ENCODE measurements at regions not wholly inside any gene's neighbourhood (a gene's known extent, or its start where the extent isn't known, plus 50 kb on each side); places are given as distances from the start of the nearest gene placed in this dataset.

DNA sequence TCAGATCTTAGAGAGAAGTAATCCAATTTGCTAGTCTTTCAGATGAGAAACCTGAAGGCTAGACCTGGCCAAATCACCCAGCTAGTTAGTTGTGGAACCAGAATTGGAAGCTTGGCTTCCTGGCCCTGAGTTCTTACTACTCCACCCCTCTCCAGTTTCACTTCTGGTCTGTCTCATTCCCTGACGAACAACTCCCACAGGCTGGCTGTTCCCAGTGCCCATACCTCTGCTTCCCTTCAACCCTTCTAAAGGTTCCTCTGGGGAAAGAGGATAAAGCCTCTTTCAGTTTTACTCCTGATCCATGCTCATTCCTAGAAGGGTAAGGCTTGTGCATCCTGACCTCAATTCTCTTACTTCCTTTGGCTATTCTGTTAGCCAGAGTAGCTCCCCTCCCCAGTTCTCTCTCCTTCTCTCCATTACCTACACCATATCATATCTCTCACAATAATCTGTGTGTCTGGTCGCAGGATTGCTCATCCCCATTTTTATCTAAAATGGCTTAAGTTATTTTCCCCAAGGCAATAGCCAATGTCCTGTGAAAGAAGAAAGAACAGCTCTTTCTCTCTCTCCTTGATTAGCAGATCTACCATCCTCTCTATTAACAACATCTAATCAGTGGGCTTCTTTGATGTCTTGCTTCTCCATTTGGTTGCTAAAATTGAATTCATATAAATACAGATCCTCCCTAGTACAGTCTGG is 155.0 kb upstream of the MAOA start:
- no peak for TF ChIP-seq TAF1 (IDR thresholded peaks at IDR 0.05; ENCODE audit: borderline replicate concordance, insufficient read depth, low read length)
- TF ChIP-seq FOXP2 (optimal IDR thresholded peaks at IDR 0.05; ENCODE audit: borderline replicate concordance, extremely low read depth, extremely low read length, insufficient read depth): no peak
- TF ChIP-seq, protein P1, sequence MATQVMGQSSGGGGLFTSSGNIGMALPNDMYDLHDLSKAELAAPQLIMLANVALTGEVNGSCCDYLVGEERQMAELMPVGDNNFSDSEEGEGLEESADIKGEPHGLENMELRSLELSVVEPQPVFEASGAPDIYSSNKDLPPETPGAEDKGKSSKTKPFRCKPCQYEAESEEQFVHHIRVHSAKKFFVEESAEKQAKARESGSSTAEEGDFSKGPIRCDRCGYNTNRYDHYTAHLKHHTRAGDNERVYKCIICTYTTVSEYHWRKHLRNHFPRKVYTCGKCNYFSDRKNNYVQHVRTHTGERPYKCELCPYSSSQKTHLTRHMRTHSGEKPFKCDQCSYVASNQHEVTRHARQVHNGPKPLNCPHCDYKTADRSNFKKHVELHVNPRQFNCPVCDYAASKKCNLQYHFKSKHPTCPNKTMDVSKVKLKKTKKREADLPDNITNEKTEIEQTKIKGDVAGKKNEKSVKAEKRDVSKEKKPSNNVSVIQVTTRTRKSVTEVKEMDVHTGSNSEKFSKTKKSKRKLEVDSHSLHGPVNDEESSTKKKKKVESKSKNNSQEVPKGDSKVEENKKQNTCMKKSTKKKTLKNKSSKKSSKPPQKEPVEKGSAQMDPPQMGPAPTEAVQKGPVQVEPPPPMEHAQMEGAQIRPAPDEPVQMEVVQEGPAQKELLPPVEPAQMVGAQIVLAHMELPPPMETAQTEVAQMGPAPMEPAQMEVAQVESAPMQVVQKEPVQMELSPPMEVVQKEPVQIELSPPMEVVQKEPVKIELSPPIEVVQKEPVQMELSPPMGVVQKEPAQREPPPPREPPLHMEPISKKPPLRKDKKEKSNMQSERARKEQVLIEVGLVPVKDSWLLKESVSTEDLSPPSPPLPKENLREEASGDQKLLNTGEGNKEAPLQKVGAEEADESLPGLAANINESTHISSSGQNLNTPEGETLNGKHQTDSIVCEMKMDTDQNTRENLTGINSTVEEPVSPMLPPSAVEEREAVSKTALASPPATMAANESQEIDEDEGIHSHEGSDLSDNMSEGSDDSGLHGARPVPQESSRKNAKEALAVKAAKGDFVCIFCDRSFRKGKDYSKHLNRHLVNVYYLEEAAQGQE (IDR thresholded peaks at IDR 0.05; ENCODE audit: insufficient read depth in 1 of 2, low read depth in 2 of 2, low read length in 2 of 2): no peak
- no peak for TF ChIP-seq SIN3A (IDR thresholded peaks at IDR 0.05; ENCODE audit: borderline replicate concordance, insufficient read depth, low read length)
- TF ChIP-seq POLR2AphosphoS5 (IDR thresholded peaks at IDR 0.05; ENCODE audit: low read depth, low read length): no peak

DNA sequence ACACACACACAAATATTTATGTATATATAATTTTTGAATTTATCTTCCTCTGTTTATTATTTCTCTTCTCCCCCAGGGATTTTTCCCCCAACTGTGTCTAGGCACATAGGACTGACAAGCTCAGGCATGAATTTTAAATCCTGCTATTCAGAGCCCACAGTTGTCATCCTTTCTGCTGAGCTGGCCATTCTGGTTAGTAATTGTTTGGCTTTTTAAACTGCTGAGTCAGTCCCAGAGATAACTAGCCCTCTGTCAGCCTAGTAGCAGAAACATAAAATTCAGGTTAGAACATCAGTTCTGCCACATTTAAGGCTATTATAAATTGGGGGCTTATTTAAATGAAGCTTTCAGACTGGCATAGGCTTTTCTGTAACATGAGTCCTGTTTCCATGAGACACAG is 151.7 kb upstream of the MAOA start:
- TF ChIP-seq SIN3A (IDR thresholded peaks at IDR 0.05; ENCODE audit: borderline replicate concordance, insufficient read depth, low read length) (no peak), TAF1 (IDR thresholded peaks at IDR 0.05; ENCODE audit: borderline replicate concordance, insufficient read depth, low read length) (no peak), FOXP2 (optimal IDR thresholded peaks at IDR 0.05; ENCODE audit: borderline replicate concordance, extremely low read depth, extremely low read length, insufficient read depth) (no peak), POLR2AphosphoS5 (IDR thresholded peaks at IDR 0.05; ENCODE audit: low read depth, low read length) (no peak)
- TF ChIP-seq, protein P1 (IDR thresholded peaks at IDR 0.05; ENCODE audit: insufficient read depth in 1 of 2, low read depth in 2 of 2, low read length in 2 of 2): no peak

DNA sequence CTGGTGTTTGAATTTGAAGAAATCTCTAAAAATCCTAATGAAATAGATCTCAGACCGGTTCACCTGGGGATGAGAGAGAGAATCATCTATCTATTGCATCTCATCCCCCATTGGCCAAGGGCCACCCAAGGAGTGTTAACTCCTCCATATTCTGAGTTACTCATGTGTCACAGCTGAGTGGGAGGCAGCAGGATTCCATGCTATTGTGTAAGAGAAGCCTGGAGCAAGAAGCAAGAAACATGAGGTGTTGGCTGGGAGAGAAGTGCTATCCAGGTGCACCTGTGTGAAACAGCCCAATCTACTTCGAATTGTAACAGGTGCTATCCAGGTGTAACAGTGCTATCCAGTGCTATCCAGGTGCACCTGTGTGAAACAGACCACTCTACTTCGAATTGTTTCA is 150.3 kb upstream of the MAOA start:
- TF ChIP-seq, protein P1 (IDR thresholded peaks at IDR 0.05; ENCODE audit: insufficient read depth in 1 of 2, low read depth in 2 of 2, low read length in 2 of 2): no peak
- TF ChIP-seq TAF1 (IDR thresholded peaks at IDR 0.05; ENCODE audit: borderline replicate concordance, insufficient read depth, low read length) (no peak), SIN3A (IDR thresholded peaks at IDR 0.05; ENCODE audit: borderline replicate concordance, insufficient read depth, low read length) (no peak), FOXP2 (optimal IDR thresholded peaks at IDR 0.05; ENCODE audit: borderline replicate concordance, extremely low read depth, extremely low read length, insufficient read depth) (no peak), POLR2AphosphoS5 (IDR thresholded peaks at IDR 0.05; ENCODE audit: low read depth, low read length) (no peak)

DNA sequence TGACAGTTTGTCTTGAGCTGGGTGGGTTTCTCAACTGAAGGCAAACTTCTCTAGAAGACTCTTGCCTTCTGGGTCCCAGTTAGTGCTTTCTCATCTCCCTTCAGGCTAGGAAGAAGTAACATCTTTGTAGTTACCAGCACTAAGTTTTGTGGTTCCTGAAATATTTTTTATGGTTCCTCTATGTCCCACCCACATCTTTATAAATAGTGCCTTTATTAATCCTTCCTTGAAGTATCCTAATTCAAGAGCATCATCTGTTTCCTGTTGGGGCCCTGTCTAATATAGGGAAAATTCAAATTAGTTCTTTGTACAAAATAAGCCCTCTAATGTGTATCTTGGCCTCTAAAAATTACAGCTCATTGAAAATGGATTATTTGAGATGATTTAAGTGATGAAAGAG is 147.4 kb upstream of the MAOA start:
- TF ChIP-seq SIN3A (IDR thresholded peaks at IDR 0.05; ENCODE audit: borderline replicate concordance, insufficient read depth, low read length) (no peak), FOXP2 (optimal IDR thresholded peaks at IDR 0.05; ENCODE audit: borderline replicate concordance, extremely low read depth, extremely low read length, insufficient read depth) (no peak), TAF1 (IDR thresholded peaks at IDR 0.05; ENCODE audit: borderline replicate concordance, insufficient read depth, low read length) (no peak), POLR2AphosphoS5 (IDR thresholded peaks at IDR 0.05; ENCODE audit: low read depth, low read length) (no peak)
- TF ChIP-seq, protein P1 (IDR thresholded peaks at IDR 0.05; ENCODE audit: insufficient read depth in 1 of 2, low read depth in 2 of 2, low read length in 2 of 2): no peak
